ENCODE measurements at regions not wholly inside any gene's neighbourhood (a gene's known extent, or its start where the extent isn't known, plus 50 kb on each side); places are given as distances from the start of the nearest gene placed in this dataset.

DNA sequence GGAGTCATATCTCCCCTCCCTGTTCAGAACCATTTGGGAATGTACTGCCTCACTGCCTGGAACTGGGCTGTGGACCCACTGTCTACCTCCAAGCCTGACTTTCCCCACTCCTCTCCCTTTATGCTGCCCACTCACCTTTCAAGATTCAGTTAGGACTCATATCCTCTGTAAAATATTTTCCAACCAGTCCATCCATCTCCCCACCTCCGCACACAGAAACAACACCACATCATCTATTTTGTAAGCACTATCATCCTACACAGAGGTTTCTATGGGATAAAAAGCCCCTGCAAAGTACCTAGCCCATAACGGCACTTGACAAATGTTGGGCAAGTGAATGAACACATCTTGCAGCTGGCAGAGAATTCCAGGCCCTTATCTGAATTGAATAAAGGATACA is 250.8 kb downstream of the ANAPC1 start:
- DNase-seq = no peak

- no peak for DNase-seq
Measured at GRCh38 chr2:111633643-111634042, 250.3 kb downstream of the ANAPC1 start.

DNA sequence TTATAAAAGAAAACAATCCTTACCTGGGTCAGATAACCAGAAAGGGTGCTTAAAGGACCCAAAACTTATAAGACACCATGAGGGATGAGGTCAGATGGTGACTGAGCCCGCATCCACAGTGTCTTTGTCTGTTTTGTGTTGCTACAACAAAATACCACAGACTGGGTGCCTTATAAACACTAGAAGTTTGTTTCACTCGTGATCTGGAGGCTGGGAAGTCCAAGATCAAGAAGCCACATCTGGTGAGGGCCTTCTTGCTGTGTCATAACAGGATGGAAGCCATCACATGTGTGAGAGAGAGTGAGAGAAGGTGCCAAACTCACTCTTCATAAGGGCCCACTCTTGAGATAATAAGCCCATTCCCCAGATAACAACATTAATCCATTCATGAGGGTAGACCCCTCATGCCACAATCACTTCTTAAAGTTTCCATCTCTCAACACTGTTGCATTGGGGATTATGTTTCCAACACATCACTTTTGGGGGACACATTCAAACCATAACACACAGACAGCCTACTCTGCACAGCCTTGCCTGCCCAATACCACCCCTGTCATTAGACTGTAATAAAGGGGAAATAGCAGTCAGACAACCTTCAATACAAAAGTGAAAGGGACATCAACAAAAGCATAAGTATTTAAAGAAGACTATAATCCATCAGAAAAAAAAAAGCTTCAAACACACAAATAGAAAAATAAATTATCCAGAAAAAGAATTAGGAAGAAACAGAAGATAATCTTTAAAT is 249.8 kb downstream of the ANAPC1 start:
- no peak for DNase-seq

GRCh38 chr2:111634995-111635538 is 248.9 kb downstream of the ANAPC1 start:
- peak in 1 of 2 experiments; percentile 18 for DNase-seq

- DNase-seq = no peak
Measured at GRCh38 chr2:111636905-111637304, 247.1 kb downstream of the ANAPC1 start.

DNA sequence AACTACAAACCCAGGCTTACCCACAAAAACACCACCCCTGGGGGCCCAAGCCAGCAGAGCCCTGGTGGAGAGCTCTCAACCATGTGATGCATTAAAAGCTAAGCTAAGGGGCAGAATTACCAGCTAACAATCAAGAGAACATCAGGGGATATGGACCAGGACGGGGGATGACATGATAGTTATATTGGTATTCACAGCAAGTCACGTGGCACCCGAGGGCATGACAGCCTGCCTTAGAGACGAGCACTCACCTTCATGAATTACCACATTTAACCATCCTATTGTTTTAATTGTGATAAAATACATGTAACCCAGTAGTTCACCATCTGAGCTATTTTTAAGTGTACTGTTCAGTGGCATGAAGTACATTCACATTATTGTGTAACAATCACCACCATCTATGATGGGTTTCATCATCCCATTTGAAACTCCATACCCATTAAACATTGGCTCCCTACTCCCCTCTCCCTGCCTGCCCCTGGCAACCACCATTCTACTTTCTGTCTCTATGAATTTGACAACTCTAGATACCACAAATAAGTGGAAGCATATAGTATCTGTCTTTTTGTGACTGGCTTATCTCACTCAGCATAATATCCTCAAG is 245.6 kb downstream of the ANAPC1 start:
- no peak for DNase-seq

- no peak for DNase-seq
Measured at GRCh38 chr2:111640480-111640879, 243.5 kb downstream of the ANAPC1 start.

GRCh38 chr2:111642586-111643327 is 241.2 kb downstream of the ANAPC1 start:
- no peak for DNase-seq

GRCh38 chr2:111643759-111644158 is 240.2 kb downstream of the ANAPC1 start:
- no peak for DNase-seq

- no peak for DNase-seq
Measured at GRCh38 chr2:111647359-111647758, 236.6 kb downstream of the ANAPC1 start.

DNA sequence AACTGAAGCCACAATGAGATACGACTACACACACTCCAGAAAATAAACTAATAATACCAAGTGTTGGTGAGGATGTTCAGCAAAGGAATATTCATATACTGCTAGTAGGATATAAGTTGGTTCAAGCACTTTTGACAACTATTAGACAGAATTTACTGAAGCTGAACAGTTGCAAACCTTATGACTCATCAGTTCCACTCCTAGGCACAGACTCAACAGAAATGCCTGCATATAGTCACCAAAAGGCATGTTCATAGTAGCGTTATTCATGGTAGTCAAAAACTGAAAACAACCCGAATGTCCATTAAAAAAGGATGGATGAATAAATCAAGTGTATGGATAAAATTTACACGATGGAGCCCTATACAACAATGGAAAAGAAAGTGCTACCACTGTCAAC is 232.0 kb downstream of the ANAPC1 start:
- DNase-seq = no peak

GRCh38 chr2:111652681-111653080 is 231.3 kb downstream of the ANAPC1 start:
- no peak for DNase-seq

DNA sequence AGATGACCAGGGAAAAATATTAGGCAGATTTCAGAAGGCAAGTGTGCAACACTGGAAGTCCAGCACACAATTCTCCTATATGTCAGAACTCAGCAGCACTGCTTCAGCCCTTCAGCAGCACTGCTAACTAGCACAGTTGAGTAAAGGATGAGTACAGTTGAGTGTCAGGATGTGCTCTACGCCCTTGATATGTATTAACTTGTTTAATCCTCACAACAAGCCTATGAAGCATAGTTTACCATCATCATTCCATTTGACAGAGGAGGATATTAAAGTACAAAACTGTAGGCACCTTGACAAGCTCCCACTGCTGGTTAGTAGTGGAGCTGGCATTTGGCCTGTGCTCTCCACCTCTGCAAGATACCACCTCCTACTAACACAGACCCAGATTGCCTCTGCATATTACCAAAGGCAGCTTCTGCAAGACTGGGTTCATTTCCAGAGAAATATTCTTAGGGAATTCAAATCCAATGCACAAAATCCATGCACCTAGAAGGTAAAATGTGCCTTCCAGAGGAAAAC is 230.8 kb downstream of the ANAPC1 start:
- no peak for DNase-seq

DNA sequence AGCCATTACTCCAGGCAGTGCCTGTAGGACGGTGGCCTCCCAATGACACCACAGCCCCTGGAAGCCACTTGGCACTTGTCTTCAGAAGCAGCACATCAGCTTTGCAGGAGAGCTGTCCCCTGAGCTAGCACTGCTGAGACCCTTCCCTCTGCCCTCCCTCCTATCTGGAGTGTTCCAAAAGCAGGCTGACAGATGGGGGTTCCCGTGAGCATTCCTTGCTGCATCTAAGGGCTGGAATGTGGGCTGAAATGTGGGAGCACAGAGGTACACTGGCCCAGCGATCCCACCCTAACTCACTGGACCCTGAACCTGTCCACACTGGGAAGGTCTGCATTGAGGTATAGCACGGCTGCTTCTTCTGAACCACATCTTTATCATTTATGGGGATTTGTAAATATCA is 230.1 kb downstream of the ANAPC1 start:
- DNase-seq = no peak

DNA sequence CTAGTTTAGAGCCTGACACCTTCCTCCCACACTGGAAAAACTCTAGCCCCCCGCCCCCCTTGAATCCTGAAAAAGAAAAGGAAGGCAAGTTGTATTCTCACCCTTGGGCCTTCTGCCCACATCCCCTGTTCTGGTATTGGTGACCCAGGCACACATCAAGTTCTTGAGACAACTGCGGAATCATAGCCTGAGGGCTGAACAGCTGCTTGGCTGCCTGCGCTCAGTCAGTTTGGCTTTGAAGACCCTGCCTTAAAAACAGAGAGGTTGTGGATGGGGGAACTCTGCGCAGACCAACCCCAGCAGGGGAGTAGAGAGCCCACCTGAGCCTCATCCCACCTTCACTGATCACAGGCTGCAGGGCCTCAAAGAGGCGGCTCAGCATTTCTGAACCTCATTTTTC is 229.2 kb downstream of the ANAPC1 start:
- DNase-seq = no peak

DNA sequence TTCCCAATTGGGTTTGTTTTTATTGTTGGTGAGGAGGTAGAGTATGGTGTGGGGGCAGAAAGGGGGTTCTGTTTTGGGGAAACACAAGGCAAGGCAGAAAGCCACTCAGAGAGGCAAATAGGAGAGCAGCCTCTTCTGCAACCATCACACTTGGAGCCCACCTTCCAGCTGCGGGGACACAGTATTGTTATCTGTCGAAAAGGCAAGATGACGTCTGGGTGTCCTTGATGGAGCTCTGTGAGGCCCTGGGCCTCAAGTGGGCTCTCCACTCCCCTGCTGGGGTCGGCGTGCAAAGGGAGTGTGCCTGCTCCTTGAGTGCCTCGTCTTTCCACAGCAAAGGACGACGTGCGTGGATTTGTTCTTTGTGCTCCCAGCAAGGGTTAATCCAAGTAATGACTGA is 227.6 kb downstream of the ANAPC1 start:
- no peak for DNase-seq

- no peak for DNase-seq
Measured at GRCh38 chr2:111656894-111657293, 227.1 kb downstream of the ANAPC1 start.

GRCh38 chr2:111657351-111657975 is 226.5 kb downstream of the ANAPC1 start:
- DNase-seq = no peak

DNA sequence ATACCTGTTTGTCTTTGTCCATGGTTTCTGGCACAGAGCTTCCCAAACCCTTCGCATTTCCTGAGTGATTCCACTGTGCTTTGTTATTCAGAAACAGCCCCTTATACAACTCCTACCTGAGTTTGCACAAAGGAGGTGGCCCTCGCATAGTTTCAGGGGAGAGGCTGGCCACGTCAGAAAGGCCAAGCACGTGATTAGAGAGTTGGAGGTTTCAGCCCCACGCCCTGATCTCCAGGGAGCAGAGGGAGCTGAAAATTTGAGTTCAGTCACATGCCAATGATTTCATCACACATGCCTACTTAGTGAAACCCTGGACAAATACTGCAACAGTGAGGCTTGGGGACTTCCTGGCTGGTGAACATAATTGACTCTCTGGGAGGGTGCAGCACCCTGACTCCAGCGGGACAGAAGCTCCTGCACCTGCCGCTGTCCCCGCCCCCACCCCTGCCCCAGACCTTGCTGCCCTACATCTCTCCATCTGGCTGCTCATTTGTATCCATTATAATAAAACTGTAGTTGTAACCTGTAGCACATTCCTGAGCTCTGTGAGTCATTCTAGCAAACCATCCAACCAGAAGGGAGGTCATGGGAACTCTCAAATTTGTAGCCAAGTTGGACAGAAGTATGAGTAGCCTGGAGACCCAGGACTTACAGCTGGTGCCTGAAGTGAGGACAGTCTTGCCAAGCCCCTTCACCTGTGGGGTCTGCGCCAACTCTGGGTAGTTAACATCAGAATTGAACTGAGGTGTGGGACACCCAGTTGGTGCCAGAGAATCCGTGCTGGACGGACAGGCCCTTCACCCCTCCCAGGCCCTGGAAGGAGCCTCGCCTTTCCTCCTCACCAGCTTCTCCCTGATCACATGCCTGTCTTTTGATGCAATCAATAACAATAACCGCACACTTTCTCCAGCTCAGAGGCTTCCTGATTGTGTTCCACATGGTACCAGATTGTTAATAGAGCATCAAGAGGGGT is 224.3 kb downstream of the ANAPC1 start:
- DNase-seq = no peak

GRCh38 chr2:111660811-111661210 is 223.2 kb downstream of the ANAPC1 start:
- no peak for DNase-seq

- DNase-seq = no peak
Measured at GRCh38 chr2:111661286-111661940, 222.6 kb downstream of the ANAPC1 start.

Data from NCI-H446 (cell line).